ENCODE measurements at regions not wholly inside any gene's neighbourhood (a gene's known extent, or its start where the extent isn't known, plus 50 kb on each side); places are given as distances from the start of the nearest gene placed in this dataset.

- intact Hi-C loops (cut with micrococcal nuclease) = loop anchor here (10.0 kb wide), 1 partner anchor 64 kb away; no protein-coding TSS in a partner anchor
These were observed 196.4 kb upstream of the KCNJ16 start for GRCh38 chr17:69878661-69879060.

- intact Hi-C loops (cut with micrococcal nuclease) = loop anchor here (10.0 kb wide), 1 partner anchor 65 kb away; no protein-coding TSS in a partner anchor
These were observed 195.4 kb upstream of the KCNJ16 start for GRCh38 chr17:69879576-69879975.

- intact Hi-C loops (cut with micrococcal nuclease) = loop anchor here (5.0 kb wide), 1 partner anchor 1887 kb away; no protein-coding TSS in a partner anchor
These were observed 194.4 kb upstream of the KCNJ16 start for GRCh38 chr17:69880591-69881112.

DNA sequence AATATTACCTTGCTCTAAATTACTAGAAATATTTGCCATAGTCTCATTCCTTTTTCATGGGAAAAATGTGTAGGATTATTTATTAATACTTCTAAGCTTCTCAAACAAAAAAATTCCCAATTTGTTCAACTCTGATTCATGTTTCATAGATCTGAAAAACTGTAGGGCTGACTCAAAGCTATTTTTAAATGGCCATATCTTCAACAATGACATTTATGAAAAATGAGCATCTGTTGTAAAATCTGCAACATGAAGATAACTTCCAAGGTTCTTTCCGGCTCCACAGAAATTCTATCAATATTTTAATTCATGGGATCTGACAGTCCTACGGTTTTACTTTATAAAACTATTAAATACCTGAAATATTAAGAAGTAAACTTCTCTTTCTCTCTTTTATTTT, 192.7 kb upstream of the KCNJ16 start:
- intact Hi-C loops (cut with micrococcal nuclease) = loop anchor here (5.0 kb wide), 1 partner anchor 1885 kb away; no protein-coding TSS in a partner anchor

- intact Hi-C loops (cut with micrococcal nuclease) = loop anchor here (5.0 kb wide), 1 partner anchor 1884 kb away; no protein-coding TSS in a partner anchor
These were observed 191.9 kb upstream of the KCNJ16 start for GRCh38 chr17:69883120-69883519.

GRCh38 chr17:69884356-69884755, 190.7 kb upstream of the KCNJ16 start:
- intact Hi-C loops (cut with micrococcal nuclease) = loop anchor here (5.0 kb wide), 1 partner anchor 1883 kb away; no protein-coding TSS in a partner anchor

- intact Hi-C loops (cut with micrococcal nuclease) = loop anchor here (5.0 kb wide), 1 partner anchor 1882 kb away; no protein-coding TSS in a partner anchor
These were observed 190.2 kb upstream of the KCNJ16 start for GRCh38 chr17:69884846-69885245.

GRCh38 chr17:69898601-69899000, 176.4 kb upstream of the KCNJ16 start:
- intact Hi-C loops (cut with micrococcal nuclease) = no loop called here

DNA sequence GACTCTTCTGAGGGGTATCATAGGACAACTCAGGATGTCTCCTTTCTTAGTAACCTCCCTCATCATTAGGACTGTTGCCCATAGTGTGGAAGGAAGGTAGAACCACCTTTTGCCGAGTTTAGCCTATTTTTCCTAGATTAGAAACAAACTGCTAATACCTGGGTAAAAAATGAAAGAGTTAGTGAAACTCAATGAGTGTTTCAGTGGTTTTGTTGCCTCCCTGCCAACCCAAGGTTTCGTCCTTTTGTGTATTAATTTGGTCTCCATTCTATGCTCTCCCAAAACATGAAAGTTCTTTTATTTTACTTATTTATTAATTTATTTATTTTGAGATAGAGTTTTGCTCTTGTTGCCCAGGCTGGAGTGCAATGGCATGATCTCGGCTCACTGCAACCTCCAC, 174.9 kb upstream of the KCNJ16 start:
- intact Hi-C loops (cut with micrococcal nuclease) = no loop called here

DNA sequence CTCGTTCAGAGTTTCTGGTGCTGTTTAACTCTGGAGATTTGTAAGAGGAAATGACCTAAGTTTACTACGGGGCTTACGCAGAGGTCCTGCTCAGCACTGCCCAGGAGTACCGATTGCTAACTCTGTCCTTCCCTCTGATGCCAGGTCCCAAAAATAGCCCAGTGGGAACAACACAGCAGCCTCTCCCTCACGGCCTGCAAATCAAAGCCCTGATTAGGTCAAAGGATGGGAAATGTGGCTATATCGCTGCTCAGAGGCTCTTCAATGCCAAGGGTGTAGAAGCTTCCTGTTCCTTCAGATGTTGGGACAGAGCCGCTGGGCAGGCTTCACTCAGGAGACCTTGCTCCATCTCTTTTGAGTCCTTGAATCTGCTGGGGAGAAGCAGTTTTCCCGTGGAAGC, 174.2 kb upstream of the KCNJ16 start:
- intact Hi-C loops (cut with micrococcal nuclease) = no loop called here

DNA sequence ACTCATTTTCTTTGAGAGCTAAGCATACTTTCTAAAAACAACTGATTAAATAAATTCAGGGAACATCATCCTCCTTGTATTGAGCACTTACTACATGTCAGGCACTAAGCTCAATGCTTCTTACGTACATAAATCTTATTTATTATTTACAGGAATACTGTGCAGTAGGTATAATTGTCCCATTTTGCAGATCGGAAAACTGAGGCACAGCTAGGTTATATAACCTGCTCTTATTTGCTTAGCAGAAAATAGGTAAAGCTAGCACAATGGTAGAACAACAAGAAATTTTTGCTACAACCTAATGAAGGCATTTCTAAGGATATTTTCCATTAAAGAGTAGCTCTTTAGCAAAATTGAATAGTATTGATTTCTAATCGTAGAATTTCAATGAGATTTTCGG, 168.7 kb upstream of the KCNJ16 start:
- intact Hi-C loops (cut with micrococcal nuclease) = no loop called here

- intact Hi-C loops (cut with micrococcal nuclease) = no loop called here
These were observed 167.7 kb upstream of the KCNJ16 start for GRCh38 chr17:69907132-69907847.

GRCh38 chr17:69908626-69909368, 166.2 kb upstream of the KCNJ16 start:
- intact Hi-C loops (cut with micrococcal nuclease) = no loop called here

DNA sequence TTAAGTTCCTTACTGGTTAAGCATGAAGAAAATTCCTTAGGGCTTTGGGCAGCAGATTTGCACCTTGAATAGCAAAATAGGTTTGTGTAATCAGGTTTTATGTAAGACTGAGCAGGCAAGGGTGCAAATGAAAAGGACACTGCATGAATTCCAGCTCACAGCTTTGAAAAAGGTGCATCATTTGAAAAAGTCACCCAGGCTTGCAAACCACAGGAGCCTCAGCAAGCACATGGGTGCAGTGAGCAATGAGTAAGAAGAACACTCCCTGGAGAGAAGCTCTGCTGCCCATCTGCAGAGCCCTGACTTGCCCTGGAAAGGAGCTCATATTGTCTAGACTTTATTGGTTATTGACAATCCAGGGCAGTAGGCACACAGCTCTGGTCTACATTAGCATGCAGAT, 165.6 kb upstream of the KCNJ16 start:
- intact Hi-C loops (cut with micrococcal nuclease) = no loop called here

- intact Hi-C loops (cut with micrococcal nuclease) = loop anchor here (1.0 kb wide), 1 partner anchor 38 kb away; no protein-coding TSS in a partner anchor
These were observed 162.2 kb upstream of the KCNJ16 start for GRCh38 chr17:69912805-69913204.

GRCh38 chr17:69913216-69913615, 161.8 kb upstream of the KCNJ16 start:
- intact Hi-C loops (cut with micrococcal nuclease) = no loop called here

DNA sequence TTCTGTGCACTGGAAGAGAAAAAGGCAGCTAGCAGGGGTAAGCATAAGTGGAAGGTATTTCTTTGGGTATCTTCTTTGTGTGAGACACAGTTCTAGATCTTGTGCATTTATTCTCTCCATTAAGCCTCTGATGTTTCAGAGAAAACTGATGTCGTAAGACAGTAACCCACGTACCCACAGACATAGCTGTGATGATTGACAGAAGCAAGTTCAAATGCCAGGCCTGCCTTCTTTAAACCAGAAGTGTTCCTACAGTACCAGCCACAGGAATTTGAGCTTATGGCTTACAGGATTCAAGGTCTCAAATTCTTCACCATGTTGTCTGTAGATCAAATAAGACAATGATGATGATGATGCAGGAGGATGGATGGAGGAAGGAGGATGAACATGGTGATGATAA, 161.4 kb upstream of the KCNJ16 start:
- intact Hi-C loops (cut with micrococcal nuclease) = no loop called here

DNA sequence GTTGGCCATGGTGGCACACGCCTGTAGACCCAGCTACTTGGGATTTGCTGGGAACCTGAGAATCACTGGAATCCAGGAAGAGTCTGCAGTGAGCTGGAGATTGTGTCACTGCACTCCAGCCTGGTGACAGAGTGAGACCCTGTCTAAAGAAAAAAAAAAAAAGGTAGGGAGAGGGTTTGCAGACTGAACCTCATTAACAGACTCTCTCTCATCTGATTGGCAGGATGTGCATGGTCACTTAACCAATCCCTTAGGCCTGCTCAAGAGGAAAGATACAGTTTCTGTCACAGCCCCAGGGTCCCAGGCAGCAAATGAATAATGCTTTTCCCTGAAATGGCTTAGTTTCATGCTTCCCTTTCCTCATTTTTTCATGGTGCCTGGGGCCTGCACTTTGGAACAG, 160.5 kb upstream of the KCNJ16 start:
- intact Hi-C loops (cut with micrococcal nuclease) = no loop called here

DNA sequence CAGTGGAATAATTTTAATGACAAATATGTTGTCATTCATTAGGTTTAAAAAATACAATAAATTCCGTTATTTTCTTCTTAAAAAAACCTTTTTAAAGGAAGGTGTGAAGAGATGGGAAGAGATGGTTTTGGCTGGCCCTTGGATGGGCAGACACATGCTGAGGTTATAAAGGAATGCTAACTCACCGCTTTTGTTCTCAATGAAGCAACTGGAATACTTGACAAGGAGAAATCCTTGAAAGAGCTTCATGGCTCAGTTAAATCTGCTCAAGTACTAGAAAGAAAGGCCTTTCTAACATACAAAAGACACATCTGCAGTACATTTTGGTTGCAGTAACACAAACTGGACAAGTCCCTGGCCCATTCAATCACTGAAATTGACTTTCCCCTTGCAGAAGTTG, 158.3 kb upstream of the KCNJ16 start:
- intact Hi-C loops (cut with micrococcal nuclease) = no loop called here

- intact Hi-C loops (cut with micrococcal nuclease) = no loop called here
These were observed 156.9 kb upstream of the KCNJ16 start for GRCh38 chr17:69918164-69918563.

- intact Hi-C loops (cut with micrococcal nuclease) = no loop called here
These were observed 155.2 kb upstream of the KCNJ16 start for GRCh38 chr17:69919789-69920188.

- intact Hi-C loops (cut with micrococcal nuclease) = no loop called here
These were observed 154.0 kb upstream of the KCNJ16 start for GRCh38 chr17:69921046-69921445.
